ENCODE measurements at regions not wholly inside any gene's neighbourhood (a gene's known extent, or its start where the extent isn't known, plus 50 kb on each side); places are given as distances from the start of the nearest gene placed in this dataset.
"Not testable (repeated sequence)": the region's sequence is repeated elsewhere in the genome, so short reads cannot be mapped to it uniquely, and the experiment has no call there.

DNA sequence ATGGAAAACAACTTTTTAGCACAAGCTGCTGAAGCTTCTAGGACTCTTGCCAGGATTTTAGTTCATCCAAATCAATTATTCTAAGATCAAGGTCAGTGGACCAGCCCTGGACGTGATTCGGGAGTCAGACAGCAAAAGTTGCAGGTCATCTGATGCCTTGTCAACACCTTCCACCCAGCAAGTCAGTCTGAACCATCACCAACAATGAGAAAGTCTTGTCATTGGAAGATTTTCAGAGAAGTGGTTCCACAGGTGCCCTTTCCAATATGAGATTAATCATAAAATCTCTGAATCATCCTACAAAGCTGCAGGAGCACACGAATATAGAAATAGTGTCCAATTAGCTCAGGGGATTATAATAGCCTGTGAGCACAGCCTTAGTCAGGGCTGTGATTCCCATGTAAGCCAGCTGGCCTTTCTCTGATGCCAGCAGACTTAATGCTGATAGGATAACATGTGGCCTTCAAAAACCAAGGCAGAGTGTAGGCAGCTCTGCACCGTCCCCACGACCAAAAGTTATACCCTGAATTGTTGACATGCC lies 445.0 kb upstream of the TRPC7 start:
- DNase-seq, result no peak

DNA sequence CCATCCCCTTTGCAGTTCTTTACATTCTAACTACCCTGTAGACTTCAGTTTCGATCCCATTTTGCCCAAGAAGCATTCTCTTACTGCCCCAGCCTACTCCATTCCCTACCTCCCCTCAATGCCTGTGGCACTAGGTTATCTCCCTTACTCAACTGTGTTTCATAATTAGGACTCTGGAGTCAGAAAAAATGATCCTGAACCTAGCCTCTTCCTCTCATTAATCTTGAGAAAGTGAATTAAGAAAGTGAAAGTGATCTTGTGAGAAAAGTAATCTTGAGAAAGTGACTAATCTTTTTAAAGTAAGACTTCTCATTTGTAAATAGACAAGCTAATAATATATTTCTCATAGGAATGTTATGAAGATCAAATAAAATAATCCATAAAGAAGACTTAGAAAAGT lies 444.0 kb upstream of the TRPC7 start:
- DNase-seq, result no peak

DNA sequence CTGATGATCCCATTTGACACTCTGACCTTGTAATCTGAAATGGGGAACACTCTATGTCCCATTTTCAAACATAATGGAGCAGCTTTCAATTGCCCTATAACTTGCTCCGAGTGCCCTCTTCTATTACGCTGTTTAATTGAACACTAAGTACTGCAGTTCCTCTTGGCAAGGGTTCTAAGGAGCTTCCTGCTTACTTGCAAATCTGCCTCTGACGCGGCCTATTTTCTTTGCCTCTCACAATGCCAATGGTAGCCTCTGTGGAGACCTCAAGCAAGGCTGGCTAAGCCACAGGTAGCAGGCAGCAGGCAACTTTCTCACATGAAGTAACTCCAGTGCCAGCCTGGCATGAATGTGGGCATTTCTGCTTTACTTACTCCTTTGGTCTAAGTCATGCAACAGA lies 443.4 kb upstream of the TRPC7 start:
- no peak for DNase-seq

DNA sequence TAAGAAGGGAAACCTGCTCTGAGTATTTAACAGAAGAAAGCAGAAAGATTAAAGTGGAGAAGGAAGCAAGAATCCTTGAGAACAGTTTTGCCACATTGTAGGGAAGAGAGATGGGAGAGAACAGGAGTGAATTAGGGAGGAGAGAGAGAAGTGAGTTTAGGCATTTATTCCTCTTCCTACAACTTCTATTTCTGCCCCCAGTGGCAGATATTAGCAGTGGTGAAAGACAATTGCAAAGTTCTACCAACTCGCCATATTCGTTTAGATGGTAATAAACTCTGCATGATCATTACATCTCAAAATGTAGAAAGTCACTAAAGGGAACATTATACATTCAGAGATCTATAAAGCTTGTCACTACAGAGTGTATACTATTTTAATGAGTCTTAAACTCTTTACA lies 440.1 kb upstream of the TRPC7 start:
- DNase-seq, result no peak

- no peak for DNase-seq
Measured at GRCh38 chr5:136802383-136802782, 437.0 kb upstream of the TRPC7 start.

DNA sequence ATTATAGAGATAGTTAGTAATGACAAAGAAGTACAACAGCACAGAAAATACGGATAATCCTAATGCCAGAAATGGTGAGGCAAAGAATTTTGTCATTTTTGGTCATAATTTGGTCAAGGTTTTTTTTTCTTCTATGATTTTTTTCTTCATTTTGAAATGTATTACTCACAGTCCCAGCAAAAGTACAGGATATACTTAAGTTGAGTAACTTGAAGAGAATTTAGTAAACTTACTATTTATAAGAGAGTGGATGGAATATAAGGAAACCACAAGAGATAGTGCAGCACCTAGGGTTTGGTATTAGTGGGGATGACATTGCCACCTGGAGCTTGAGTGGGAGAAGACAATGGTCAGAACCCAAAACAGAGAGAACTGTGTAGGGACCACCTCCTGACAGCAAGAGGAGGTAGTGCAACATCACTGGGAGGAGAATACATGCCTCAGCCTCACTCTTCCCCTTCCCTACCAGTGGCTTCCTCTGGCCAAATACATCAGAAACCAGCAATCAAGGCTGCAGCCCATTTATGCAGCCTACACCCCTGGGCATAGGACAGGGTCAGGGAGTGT lies 434.5 kb upstream of the TRPC7 start:
- no peak for DNase-seq

GRCh38 chr5:136793300-136793699 lies 428.0 kb upstream of the TRPC7 start:
- no peak for DNase-seq

DNA sequence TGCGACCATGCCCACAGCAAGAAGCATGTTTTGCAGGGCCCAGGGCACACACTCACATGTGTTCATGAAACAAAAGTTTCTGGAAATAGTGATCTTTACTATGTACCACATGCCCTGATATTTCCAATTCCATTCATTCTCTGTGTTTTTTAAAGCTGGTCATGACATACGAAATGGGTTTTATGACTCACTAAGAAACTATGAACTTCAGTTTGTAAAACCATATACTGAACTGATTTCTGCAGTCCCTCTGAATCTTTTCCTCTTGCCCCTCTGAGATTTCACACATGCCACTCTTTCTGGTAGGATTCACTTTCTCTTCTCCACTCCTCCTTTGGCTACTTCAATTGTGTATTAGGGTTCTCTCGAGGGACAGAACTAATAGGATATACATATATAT lies 416.1 kb upstream of the TRPC7 start:
- DNase-seq, result no peak

DNA sequence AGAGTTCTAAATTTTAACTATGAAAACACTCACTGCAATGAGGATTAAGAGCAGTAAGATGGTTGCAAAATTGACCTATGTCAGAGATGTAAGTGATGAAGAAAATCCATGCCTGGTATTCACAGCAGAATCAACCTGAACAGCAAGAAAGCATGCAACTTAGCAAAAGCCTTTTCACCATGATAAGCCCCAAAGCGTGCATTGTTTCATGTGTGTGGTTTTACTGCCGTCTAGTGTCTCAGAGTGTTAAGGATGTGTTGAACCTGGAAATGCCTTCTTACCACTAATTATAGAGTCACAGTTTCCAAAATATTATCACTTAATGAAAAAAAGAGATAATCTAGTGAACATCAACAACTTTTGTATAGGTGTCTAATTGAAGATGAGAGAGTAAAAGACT lies 415.2 kb upstream of the TRPC7 start:
- no peak for DNase-seq

DNA sequence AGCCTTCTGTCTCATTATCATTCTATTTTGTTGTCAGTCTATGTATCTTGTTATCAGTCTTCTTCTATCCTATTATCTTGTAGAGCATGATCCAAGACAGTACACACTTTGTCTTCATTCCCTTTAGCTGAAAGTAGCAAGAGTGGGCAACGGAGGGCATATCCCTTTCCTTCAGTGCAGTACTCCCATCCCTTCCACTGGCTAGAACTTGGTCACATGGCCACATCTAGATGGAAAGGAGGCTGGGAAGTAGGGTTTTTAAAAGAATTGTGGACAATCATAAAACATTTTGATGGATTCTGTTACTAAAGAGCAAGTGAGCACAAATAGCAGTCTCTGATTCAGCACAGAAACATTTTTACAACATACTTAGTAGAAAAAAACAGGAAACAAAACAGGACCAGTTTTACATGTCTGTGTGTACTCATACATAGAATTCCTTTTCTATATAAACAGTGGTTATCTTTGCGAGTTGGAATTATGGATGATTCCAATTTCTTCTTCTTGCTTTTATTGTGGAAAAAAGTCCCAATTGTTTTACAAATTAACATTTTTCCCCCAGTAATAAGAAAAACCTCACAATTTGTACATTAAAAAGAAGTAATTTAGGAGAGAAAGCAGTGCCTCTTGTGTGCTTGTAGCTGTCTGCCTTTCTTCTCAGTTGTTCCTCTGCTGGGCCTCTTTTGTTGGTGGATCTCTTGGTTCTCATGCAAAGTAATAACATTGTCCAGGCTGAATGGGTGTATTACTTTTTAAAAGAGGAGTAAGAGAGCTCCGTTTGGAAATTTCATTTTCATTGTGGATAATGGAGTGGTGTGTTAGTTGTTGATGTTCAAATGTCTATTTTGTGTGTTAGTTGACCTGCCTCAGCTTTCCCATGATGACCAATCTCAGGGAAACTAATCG lies 410.9 kb upstream of the TRPC7 start:
- DNase-seq, result no peak

DNA sequence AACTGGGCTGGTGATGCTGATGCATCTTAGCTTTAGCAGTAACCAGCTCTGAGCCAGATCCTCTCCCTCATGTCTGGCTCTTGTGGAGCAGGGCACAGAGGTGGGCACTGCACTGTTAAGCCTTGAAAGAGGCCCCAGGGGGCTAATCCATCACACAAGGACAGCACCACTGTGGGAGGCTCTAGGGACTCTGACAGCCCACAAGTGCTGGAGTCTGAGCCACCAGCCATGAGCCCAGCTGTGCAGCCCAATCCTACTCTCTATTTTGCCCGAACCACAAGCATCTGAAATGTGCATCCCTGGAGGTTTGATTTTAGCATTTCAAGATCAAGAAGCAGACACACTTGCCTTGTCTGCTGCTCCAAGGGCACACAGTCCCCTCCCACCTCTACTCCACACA lies 407.1 kb upstream of the TRPC7 start:
- DNase-seq, result no peak

- DNase-seq, result peak; percentile 34 to 48
Measured at GRCh38 chr5:136769900-136770684, 404.7 kb upstream of the TRPC7 start.

DNA sequence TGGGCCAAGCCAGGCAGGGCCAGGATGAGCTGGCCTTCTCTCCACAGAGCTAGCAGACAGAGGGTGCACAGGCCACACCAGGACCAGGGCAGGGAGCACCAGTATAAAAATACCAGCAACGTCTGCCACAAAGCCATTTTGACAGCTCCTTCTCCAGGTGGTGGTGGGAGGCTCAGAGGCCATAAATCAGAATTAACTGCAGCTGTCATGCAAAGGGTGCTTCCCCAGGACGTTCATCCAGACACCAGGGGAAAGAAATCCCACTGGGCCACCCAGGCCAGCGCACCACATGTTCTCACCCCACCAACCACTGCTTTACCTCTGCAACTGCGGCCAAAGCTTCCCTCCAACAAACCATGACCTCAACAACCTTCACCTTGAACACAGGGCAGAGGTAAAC lies 403.7 kb upstream of the TRPC7 start:
- DNase-seq, result no peak

DNA sequence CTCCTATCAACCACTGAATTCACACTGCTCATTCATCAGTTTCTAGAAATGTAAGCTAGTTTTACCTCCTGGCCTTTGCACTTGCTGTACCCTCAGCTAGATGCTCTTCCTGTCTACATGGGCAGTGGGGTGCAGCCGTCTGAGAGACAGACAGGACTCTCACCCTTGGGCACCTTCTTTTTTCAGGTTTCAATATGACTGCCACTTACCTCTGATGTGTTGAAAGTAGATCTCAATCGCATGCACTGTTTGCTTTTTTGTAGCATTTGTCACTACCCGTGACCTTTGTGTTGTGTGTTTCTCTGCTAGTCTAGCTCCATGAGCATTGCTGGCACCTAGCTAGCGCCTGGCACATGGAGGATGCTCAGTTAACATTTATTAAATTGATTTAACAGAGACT lies 403.1 kb upstream of the TRPC7 start:
- DNase-seq, result no peak

GRCh38 chr5:136766456-136766855 lies 401.1 kb upstream of the TRPC7 start:
- no peak for DNase-seq

- no peak for DNase-seq
Measured at GRCh38 chr5:136764601-136765000, 399.3 kb upstream of the TRPC7 start.

- DNase-seq, result no peak
Measured at GRCh38 chr5:136763548-136763947, 398.2 kb upstream of the TRPC7 start.

DNA sequence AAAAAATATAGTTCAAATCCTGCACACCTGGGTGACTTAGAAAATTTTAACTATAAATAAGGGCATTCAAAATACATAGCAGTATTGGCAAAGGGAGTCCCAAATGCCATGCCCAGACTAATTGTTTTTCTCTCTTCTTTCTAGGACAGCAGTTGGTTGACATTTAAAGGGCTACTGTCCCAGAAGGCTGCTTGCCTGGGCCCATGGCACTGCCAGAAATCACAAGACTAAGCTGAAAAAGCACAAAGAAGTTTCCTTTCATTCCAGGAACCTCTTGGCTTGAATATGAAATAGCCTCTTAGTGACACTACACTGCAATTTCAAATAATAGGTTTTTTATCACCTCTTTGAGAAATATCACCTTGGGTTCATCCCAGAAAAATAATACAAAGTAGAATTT lies 388.9 kb upstream of the TRPC7 start:
- DNase-seq, result no peak

- DNase-seq, result no peak
Measured at GRCh38 chr5:136750224-136750862, 385.0 kb upstream of the TRPC7 start.

GRCh38 chr5:136749016-136749415 lies 383.7 kb upstream of the TRPC7 start:
- no peak for DNase-seq

GRCh38 chr5:136743052-136743451 lies 377.7 kb upstream of the TRPC7 start:
- no peak for DNase-seq

- no peak for DNase-seq
Measured at GRCh38 chr5:136740228-136740627, 374.9 kb upstream of the TRPC7 start.

- not testable (repeated sequence) for DNase-seq
Measured at GRCh38 chr5:136739271-136739670, 373.9 kb upstream of the TRPC7 start.

Data from AML-193 (cell line).